Parathyroid adenoma (tissue), 2 donors: ENCODE measurements at regions not wholly inside any gene's neighbourhood (a gene's known extent, or its start where the extent isn't known, plus 50 kb on each side); places are given as distances from the start of the nearest gene placed in this dataset.

Experiments
- H2AFZ ChIP-seq: fragments of 300-600 bp; sonication (generic); one replicate; pipeline ENCODE4 v1.7.0; 2017; ENCODE audit warnings: antibody characterized with exemption, mild to moderate bottlenecking
- H3K27ac ChIP-seq: fragments of 300-600 bp; sonication (generic); one replicate; pipeline ENCODE4 v1.7.0; 2017
- H3K27me3 ChIP-seq: fragments of 300-600 bp; sonication (generic); one replicate; pipeline ENCODE4 v1.7.0; 2017; ENCODE audit warnings: low read length; ENCODE audit not compliant: control insufficient read depth, insufficient read depth
- H3K36me3 ChIP-seq: fragments of 300-600 bp; sonication (generic); one replicate; pipeline ENCODE4 v1.7.0; 2017; ENCODE audit warnings: low read length; ENCODE audit not compliant: control insufficient read depth, insufficient read depth
- H3K4me1 ChIP-seq: fragments of 300-600 bp; sonication (generic); one replicate; pipeline ENCODE4 v1.7.0; 2017; ENCODE audit warnings: control low read depth
- H3K4me2 ChIP-seq: fragments of 300-600 bp; sonication (generic); one replicate; pipeline ENCODE4 v1.7.0; 2017; ENCODE audit warnings: low read length
- H3K4me3 ChIP-seq: fragments of 300-600 bp; sonication (generic); one replicate; pipeline ENCODE4 v1.7.0; 2017; ENCODE audit warnings: low read depth, low read length
- H3K79me2 ChIP-seq: fragments of 300-600 bp; sonication (generic); one replicate; pipeline ENCODE4 v1.7.0; 2017; ENCODE audit warnings: control low read depth
- H3K9ac ChIP-seq: fragments of 300-600 bp; sonication (generic); one replicate; pipeline ENCODE4 v1.7.0; 2017; ENCODE audit warnings: mild to moderate bottlenecking
- H3K9me3 ChIP-seq: fragments of 300-600 bp; sonication (generic); one replicate; pipeline ENCODE4 v1.7.0; 2017; ENCODE audit warnings: low read length; ENCODE audit not compliant: control insufficient read depth
- TF ChIP-seq, protein P1 (sequence below): fragments of 300-600 bp; sonication (generic); IDR thresholded peaks from one replicate; pipeline ENCODE4 v1.7.0; 2017; ENCODE audit warnings: antibody characterized with exemption, mild to moderate bottlenecking
- donor health status: primary hyperparathyroidism.

DNA sequence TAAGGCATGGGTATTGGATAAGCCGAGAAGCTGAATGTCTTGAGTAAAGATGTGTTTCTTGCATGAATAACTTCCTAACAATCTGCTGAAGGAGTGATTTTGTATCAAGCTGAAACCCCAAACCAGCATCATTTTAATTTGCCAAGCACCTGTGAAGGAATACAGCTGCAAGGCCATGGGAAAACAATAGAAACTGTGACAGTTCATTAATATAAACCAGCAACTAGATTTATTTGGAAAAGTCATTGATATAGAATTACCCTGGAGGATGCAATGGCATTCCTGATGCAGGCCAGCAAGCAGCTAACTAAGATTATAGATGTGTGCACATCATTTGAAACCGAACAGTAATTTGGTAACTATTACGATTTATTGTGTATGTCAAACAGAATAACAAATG lies 155.7 kb upstream of the TCF4 start:
- TF ChIP-seq, protein P1, sequence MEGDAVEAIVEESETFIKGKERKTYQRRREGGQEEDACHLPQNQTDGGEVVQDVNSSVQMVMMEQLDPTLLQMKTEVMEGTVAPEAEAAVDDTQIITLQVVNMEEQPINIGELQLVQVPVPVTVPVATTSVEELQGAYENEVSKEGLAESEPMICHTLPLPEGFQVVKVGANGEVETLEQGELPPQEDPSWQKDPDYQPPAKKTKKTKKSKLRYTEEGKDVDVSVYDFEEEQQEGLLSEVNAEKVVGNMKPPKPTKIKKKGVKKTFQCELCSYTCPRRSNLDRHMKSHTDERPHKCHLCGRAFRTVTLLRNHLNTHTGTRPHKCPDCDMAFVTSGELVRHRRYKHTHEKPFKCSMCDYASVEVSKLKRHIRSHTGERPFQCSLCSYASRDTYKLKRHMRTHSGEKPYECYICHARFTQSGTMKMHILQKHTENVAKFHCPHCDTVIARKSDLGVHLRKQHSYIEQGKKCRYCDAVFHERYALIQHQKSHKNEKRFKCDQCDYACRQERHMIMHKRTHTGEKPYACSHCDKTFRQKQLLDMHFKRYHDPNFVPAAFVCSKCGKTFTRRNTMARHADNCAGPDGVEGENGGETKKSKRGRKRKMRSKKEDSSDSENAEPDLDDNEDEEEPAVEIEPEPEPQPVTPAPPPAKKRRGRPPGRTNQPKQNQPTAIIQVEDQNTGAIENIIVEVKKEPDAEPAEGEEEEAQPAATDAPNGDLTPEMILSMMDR, result no peak
- no peaks in the 10 kb centered on the region for H3K36me3 ChIP-seq
- no peaks in the 10 kb centered on the region for H3K27me3 ChIP-seq
- H3K4me3 ChIP-seq, result no peak overlapping the region
- H3K4me2 ChIP-seq, result no peak overlapping the region
- no peak overlapping the region for H3K9ac ChIP-seq
- H3K27ac ChIP-seq, result no peak overlapping the region
- H3K9me3 ChIP-seq, result no peaks in the 10 kb centered on the region
- H3K79me2 ChIP-seq, result no peaks in the 10 kb centered on the region
- no peaks in the 10 kb centered on the region for H3K4me1 ChIP-seq
- no peak overlapping the region for H2AFZ ChIP-seq

DNA sequence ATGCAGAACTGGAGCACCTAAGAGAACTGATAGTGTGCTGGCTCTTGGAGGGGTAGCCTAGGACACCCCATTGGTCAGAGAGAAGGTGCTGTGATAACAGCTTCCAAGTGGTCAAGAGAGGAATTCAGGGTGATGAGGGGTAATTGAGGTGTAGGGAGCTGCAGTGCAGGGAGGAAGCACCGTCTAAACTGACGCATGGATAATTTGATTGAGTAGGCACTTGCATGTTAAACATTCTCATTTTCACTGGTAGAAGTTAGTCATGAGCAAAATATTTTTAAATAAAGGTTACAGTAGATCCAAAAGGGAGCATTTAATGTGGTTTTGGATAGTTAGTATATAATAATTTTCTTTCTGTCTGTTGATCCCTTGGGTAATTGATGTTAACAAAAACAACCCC lies 155.1 kb upstream of the TCF4 start:
- H3K79me2 ChIP-seq, result no peaks in the 10 kb centered on the region
- no peak overlapping the region for H3K27ac ChIP-seq
- H3K36me3 ChIP-seq, result no peaks in the 10 kb centered on the region
- H2AFZ ChIP-seq, result no peak overlapping the region
- no peaks in the 10 kb centered on the region for H3K9me3 ChIP-seq
- TF ChIP-seq, protein P1, result no peak
- no peak overlapping the region for H3K4me2 ChIP-seq
- H3K4me1 ChIP-seq, result no peaks in the 10 kb centered on the region
- no peaks in the 10 kb centered on the region for H3K27me3 ChIP-seq
- H3K9ac ChIP-seq, result no peak overlapping the region
- no peak overlapping the region for H3K4me3 ChIP-seq

DNA sequence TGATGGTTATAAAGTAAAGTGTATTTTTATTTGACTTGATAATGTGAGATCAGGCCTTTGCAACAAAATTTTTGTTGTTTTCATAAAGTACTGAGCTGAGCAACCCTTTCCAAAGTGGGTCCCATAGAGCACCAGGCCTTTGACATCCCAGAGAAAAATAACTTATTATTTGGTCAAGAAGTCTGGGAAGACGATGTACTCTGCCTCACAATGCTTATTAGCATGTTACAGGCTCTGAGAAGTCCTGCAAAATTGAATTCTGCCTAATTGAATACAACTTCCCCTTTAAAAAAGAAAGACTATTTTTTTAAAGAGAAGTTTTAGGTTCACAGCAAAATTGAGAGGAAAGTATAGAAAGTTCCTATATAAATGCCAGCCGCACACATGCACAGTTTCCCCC lies 151.5 kb upstream of the TCF4 start:
- no peak overlapping the region for H3K9ac ChIP-seq
- H3K4me1 ChIP-seq, result no peaks in the 10 kb centered on the region
- no peak overlapping the region for H2AFZ ChIP-seq
- no peaks in the 10 kb centered on the region for H3K9me3 ChIP-seq
- no peaks in the 10 kb centered on the region for H3K36me3 ChIP-seq
- TF ChIP-seq, protein P1, result no peak
- H3K27ac ChIP-seq, result no peak overlapping the region
- H3K27me3 ChIP-seq, result no peaks in the 10 kb centered on the region
- no peaks in the 10 kb centered on the region for H3K79me2 ChIP-seq
- no peak overlapping the region for H3K4me2 ChIP-seq
- no peak overlapping the region for H3K4me3 ChIP-seq

DNA sequence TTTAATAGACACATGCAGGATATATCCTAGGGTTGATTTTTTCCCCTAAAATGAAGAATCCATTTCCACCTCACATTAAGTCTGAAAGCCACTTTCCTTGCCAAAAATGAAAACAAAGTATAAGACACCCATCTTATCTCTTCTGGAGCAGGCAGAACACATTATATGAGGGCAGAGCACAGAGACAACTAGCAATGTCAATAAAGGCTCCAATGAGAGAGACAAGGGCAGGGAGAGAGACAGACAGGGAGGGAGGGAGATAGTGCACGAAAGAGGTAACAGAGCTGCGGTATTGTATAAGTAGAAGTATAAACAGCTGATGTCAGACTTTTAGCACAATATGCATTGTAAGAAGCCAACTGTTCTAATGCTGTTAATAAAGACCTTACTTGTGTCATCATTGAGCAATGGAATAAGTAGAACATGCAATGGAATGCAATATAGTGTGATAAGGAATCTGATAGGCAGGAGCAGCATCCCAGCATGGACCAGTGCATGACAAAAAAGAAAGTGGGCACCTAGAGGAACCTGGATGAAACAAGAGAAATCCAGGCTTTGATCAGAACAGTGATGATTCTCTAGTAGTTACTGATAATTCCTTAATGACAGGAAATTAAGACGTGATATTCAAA lies 150.6 kb upstream of the TCF4 start:
- TF ChIP-seq, protein P1, result no peak
- H3K79me2 ChIP-seq, result no peaks in the 10 kb centered on the region
- H2AFZ ChIP-seq, result no peak overlapping the region
- no peak overlapping the region for H3K4me3 ChIP-seq
- H3K9ac ChIP-seq, result no peak overlapping the region
- H3K27me3 ChIP-seq, result no peaks in the 10 kb centered on the region
- H3K27ac ChIP-seq, result no peak overlapping the region
- H3K36me3 ChIP-seq, result no peaks in the 10 kb centered on the region
- no peaks in the 10 kb centered on the region for H3K4me1 ChIP-seq
- no peaks in the 10 kb centered on the region for H3K9me3 ChIP-seq
- H3K4me2 ChIP-seq, result no peak overlapping the region

DNA sequence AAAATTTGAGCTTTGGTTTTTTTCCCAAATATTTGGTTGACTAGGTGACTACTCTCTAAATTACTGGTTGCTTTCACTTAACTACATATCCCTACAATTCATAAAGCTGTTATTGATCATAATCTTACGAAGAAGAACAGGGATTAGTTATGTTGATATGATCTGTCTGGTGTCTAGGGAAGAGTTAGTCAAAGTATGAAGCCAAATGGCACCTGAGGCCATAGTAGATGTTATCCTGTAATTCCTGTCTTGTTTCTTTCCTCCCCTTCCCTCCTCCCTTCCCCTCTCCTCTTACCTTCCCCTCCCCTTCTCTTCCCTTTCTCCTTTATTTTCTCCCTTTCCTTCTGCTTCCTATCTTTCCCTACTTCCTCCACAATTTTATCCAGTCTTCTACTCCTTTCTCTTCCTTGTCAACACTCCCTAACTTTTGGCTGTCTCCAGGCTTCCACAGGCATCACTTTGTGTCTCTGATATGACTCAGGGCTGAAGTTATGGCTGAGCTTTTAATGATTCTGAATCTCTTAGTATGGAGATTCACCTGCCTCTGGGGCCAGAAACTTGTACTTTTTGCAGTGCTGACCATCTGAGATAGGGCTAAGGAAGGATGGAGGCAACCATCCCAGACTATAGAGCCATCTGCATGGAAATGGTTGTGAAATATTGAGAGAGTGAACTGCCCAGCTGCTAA lies 149.9 kb upstream of the TCF4 start:
- no peaks in the 10 kb centered on the region for H3K79me2 ChIP-seq

More for the DNA sequence above, 149.9 kb upstream of the TCF4 start:
- TF ChIP-seq, protein P1, result no peak
- Histone ChIP-seq H3K4me2 (no peak overlapping the region), H3K9me3 (no peaks in the 10 kb centered on the region), H3K27me3 (no peaks in the 10 kb centered on the region), H3K4me3 (no peak overlapping the region), H3K4me1 (no peaks in the 10 kb centered on the region), H2AFZ (no peak overlapping the region), H3K9ac (no peak overlapping the region), H3K27ac (no peak overlapping the region), H3K36me3 (no peaks in the 10 kb centered on the region)
